ENCODE measurements at regions not wholly inside any gene's neighbourhood (a gene's known extent, or its start where the extent isn't known, plus 50 kb on each side); places are given as distances from the start of the nearest gene placed in this dataset.

GRCh38 chr16:73196670-73197069, 148.7 kb upstream of the ZFHX3 start:
- no peaks in the 10 kb centered on the region for H3K9me3 ChIP-seq
- DNase-seq = peak in 2 of 3 donors; percentile 54 to 87
- H3K36me3 ChIP-seq (ENCODE audit: low read depth) = no peaks in the 10 kb centered on the region
- ATAC-seq = peak; percentile 94
- TF ChIP-seq CTCF (IDR thresholded peaks at IDR 0.05) = peak; percentile 21
- no peak overlapping the region for H3K4me3 ChIP-seq
- H3K4me1 ChIP-seq (ENCODE audit: low read depth) = peaks cover 5% of the 10 kb centered on the region
- intact Hi-C loops (cut with DNase I, micrococcal nuclease) = loop anchor here in 1 of 2 donors (5.0 kb wide), 1 partner anchor 364 kb away; no protein-coding TSS in a partner anchor

GRCh38 chr16:73193464-73193863, 145.5 kb upstream of the ZFHX3 start:
- Histone ChIP-seq H3K4me1 (ENCODE audit: low read depth) (peaks cover 5% of the 10 kb centered on the region), H3K4me3 (no peak overlapping the region), H3K36me3 (ENCODE audit: low read depth) (no peaks in the 10 kb centered on the region), H3K9me3 (no peaks in the 10 kb centered on the region)
- DNase-seq (no peak), ATAC-seq (no peak)
- TF ChIP-seq CTCF (IDR thresholded peaks at IDR 0.05) = no peak
- intact Hi-C loops (cut with DNase I, micrococcal nuclease) = no loop called here

- intact Hi-C loops (cut with DNase I, micrococcal nuclease) = no loop called here
- peaks cover 4% of the 10 kb centered on the region for H3K4me1 ChIP-seq (ENCODE audit: low read depth)
- H3K4me3 ChIP-seq = no peak overlapping the region
- no peak for TF ChIP-seq CTCF (IDR thresholded peaks at IDR 0.05)
- ATAC-seq (no peak), DNase-seq (no peak)
- H3K36me3 ChIP-seq (ENCODE audit: low read depth) = no peaks in the 10 kb centered on the region
- H3K9me3 ChIP-seq = no peaks in the 10 kb centered on the region
Observed at GRCh38 chr16:73192232-73192894, 144.4 kb upstream of the ZFHX3 start.

- Histone ChIP-seq H3K4me1 (ENCODE audit: low read depth) (no peaks in the 10 kb centered on the region), H3K36me3 (ENCODE audit: low read depth) (no peaks in the 10 kb centered on the region), H3K9me3 (no peaks in the 10 kb centered on the region), H3K4me3 (no peak overlapping the region)
- DNase-seq (no peak), ATAC-seq (no peak)
- no peak for TF ChIP-seq CTCF (IDR thresholded peaks at IDR 0.05)
- intact Hi-C loops (cut with DNase I, micrococcal nuclease) = no loop called here
Observed at GRCh38 chr16:73191660-73192046, 143.7 kb upstream of the ZFHX3 start.

- TF ChIP-seq CTCF (IDR thresholded peaks at IDR 0.05) = no peak
- DNase-seq (no peak), ATAC-seq (no peak)
- Histone ChIP-seq H3K36me3 (ENCODE audit: low read depth) (no peaks in the 10 kb centered on the region), H3K4me1 (ENCODE audit: low read depth) (no peaks in the 10 kb centered on the region), H3K4me3 (no peak overlapping the region), H3K9me3 (no peaks in the 10 kb centered on the region)
- intact Hi-C loops (cut with DNase I, micrococcal nuclease) = no loop called here
Observed at GRCh38 chr16:73190688-73191659, 143.0 kb upstream of the ZFHX3 start.
